ENCODE measurements at regions not wholly inside any gene's neighbourhood (a gene's known extent, or its start where the extent isn't known, plus 50 kb on each side); places are given as distances from the start of the nearest gene placed in this dataset.

DNA sequence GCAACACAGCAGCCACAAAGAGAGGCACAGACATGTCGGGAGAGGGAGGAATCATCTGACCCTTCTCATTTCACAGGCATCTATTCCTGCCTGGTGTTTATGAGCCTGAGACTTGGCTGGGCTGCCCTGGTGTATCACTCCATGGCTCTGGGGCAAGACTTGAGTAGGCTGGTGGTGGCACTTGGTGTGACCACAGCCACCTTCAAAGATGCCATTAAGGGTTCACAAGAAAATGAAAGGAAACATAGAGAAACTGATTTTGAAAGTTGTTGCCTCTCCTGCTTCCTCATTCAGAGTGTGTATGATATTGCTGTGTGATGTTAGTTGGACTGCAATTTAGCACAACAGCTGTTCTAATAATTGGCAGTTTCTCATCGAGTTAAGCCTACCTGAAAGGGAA lies 298.8 kb downstream of the FAM72C start:
- no peak for TF ChIP-seq EZH2 (IDR thresholded peaks at IDR 0.05; ENCODE audit: low read length)
- TF ChIP-seq, protein P1, sequence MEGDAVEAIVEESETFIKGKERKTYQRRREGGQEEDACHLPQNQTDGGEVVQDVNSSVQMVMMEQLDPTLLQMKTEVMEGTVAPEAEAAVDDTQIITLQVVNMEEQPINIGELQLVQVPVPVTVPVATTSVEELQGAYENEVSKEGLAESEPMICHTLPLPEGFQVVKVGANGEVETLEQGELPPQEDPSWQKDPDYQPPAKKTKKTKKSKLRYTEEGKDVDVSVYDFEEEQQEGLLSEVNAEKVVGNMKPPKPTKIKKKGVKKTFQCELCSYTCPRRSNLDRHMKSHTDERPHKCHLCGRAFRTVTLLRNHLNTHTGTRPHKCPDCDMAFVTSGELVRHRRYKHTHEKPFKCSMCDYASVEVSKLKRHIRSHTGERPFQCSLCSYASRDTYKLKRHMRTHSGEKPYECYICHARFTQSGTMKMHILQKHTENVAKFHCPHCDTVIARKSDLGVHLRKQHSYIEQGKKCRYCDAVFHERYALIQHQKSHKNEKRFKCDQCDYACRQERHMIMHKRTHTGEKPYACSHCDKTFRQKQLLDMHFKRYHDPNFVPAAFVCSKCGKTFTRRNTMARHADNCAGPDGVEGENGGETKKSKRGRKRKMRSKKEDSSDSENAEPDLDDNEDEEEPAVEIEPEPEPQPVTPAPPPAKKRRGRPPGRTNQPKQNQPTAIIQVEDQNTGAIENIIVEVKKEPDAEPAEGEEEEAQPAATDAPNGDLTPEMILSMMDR (optimal IDR thresholded peaks at IDR 0.05 in 1 of 3, IDR thresholded peaks at IDR 0.05 in 1 of 3, conservative IDR thresholded peaks at IDR 0.05 in 1 of 3; ENCODE audit: extremely low read depth in 1 of 3, insufficient read depth in 2 of 3, low read length in 3 of 3) = no peak

Measured in keratinocyte (primary cell).